ENCODE measurements at regions not wholly inside any gene's neighbourhood (a gene's known extent, or its start where the extent isn't known, plus 50 kb on each side); places are given as distances from the start of the nearest gene placed in this dataset.

DNA sequence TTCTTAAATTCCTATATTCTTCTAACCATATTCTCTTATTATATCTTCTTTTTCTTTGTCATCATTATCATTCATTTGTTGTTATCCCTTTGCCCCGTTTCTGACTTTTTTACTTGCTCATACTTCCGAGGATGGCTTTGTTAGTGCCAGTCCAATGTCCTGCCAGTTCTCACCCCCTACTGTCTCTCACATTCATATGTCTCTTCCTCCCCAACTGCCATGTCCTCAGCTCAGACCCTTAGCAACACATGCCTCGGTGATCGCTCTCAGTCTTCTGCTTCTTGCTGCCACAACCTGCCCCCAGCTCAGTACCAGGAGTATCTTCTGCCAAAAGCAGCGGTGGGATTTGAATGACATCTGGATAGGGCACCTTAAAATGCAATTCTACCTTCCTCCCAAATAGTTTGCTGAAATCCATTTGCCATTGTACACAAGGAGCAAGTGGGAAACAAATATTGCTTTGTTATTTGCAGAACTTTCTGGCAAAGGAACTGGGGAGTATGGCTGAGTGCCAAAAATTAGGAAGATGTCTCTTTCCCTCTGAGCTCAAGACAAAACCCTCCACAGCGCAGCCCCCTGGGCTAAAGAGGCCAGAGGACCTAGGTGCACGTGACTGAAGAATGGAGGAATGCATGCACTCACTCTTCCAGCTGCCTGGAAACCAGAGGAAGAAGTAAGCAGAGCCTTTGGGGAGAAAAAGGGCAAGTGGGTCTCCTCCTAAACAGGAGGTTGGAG, 57.7 kb upstream of the CTNNB1 start:
- 97% methylated on average over 4 of the region's 7 CpGs for WGBS (ENCODE audit: insufficient coverage)
- H3K9me3 Mint-ChIP-seq = peaks cover 3 to 15% (median 8%) of the 10 kb centered on the region in 7 donors
- DNase-seq = no peak
- no peaks in the 10 kb centered on the region for H4K20me1 ChIP-seq (ENCODE audit: insufficient read depth, low read length)
- H3K4me1 ChIP-seq (ENCODE audit: control insufficient read depth in 1 of 2, insufficient read depth in 2 of 2, low read length in 2 of 2) = peaks cover 11 to 14% of the 10 kb centered on the region in 2 donors
- H3K27me3 Mint-ChIP-seq (ENCODE audit: low read depth in 3 of 3) = peaks cover 0 to 1% (median 0%) of the 10 kb centered on the region in 3 donors
- H3K27me3 ChIP-seq (ENCODE audit: control insufficient read depth in 2 of 2, insufficient read depth in 2 of 2, low read length in 2 of 2) = no peaks in the 10 kb centered on the region
- no peaks in the 10 kb centered on the region for H3K79me2 ChIP-seq (ENCODE audit: insufficient read depth, low read length)
- H3K9ac ChIP-seq (ENCODE audit: insufficient read depth, low read length, poor library complexity, severe bottlenecking) = no peak overlapping the region
- H3K4me1 Mint-ChIP-seq = peaks cover 11% of the 10 kb centered on the region
- no peak overlapping the region for H3K4me2 ChIP-seq (replicated peaks; ENCODE audit: extremely low read depth, low read length, poor library complexity, severe bottlenecking)
- H3K27ac Mint-ChIP-seq = peak overlapping the region in 2 of 7 donors; percentile 15 to 29
- TF ChIP-seq CTCF (IDR thresholded peaks at IDR 0.05) = no peak
- H3K36me3 Mint-ChIP-seq = no peaks in the 10 kb centered on the region
- no peak overlapping the region for H3K4me3 ChIP-seq (replicated peaks in 1 of 3; ENCODE audit: low read depth in 2 of 3, low read length in 3 of 3)
- intact Hi-C loops (cut with micrococcal nuclease) = no loop called here
- H3K9me3 ChIP-seq (replicated peaks in 1 of 2; ENCODE audit: control insufficient read depth in 1 of 2, insufficient read depth in 1 of 2, low read length in 2 of 2) = peaks cover 0 to 9% of the 10 kb centered on the region in 2 donors
- no peaks in the 10 kb centered on the region for H3K36me3 ChIP-seq (replicated peaks in 1 of 2; ENCODE audit: control insufficient read depth in 1 of 2, insufficient read depth in 2 of 2, low read length in 2 of 2)
- no peak overlapping the region for H3K27ac ChIP-seq (ENCODE audit: low read depth in 1 of 2, low read length in 2 of 2)
- no peak overlapping the region for H2AFZ ChIP-seq (ENCODE audit: insufficient read depth, low read depth, low read length, poor library complexity, severe bottlenecking)
- H3K4me3 Mint-ChIP-seq = no peak overlapping the region

- Histone ChIP-seq H3K27ac (ENCODE audit: low read depth in 1 of 2, low read length in 2 of 2) (no peak overlapping the region), H3K9me3 (replicated peaks in 1 of 2; ENCODE audit: control insufficient read depth in 1 of 2, insufficient read depth in 1 of 2, low read length in 2 of 2) (peaks cover 0 to 9% of the 10 kb centered on the region in 2 donors), H2AFZ (ENCODE audit: insufficient read depth, low read depth, low read length, poor library complexity, severe bottlenecking) (no peak overlapping the region), H3K4me2 (replicated peaks; ENCODE audit: extremely low read depth, low read length, poor library complexity, severe bottlenecking) (no peak overlapping the region), H3K36me3 (replicated peaks in 1 of 2; ENCODE audit: control insufficient read depth in 1 of 2, insufficient read depth in 2 of 2, low read length in 2 of 2) (no peaks in the 10 kb centered on the region), H3K4me3 (replicated peaks in 1 of 3; ENCODE audit: low read depth in 2 of 3, low read length in 3 of 3) (no peak overlapping the region), H3K9ac (ENCODE audit: insufficient read depth, low read length, poor library complexity, severe bottlenecking) (no peak overlapping the region), H4K20me1 (ENCODE audit: insufficient read depth, low read length) (no peaks in the 10 kb centered on the region), H3K4me1 (ENCODE audit: control insufficient read depth in 1 of 2, insufficient read depth in 2 of 2, low read length in 2 of 2) (no peaks in the 10 kb centered on the region), H3K27me3 (ENCODE audit: control insufficient read depth in 2 of 2, insufficient read depth in 2 of 2, low read length in 2 of 2) (no peaks in the 10 kb centered on the region), H3K79me2 (ENCODE audit: insufficient read depth, low read length) (no peaks in the 10 kb centered on the region)
- H3K27me3 Mint-ChIP-seq (ENCODE audit: low read depth in 3 of 3) = peaks cover 0 to 1% (median 0%) of the 10 kb centered on the region in 3 donors
- H3K9me3 Mint-ChIP-seq = peaks cover 11 to 23% (median 16%) of the 10 kb centered on the region in 7 donors
- no CpG with 5 or more reads among the region's 3 CpGs for WGBS (ENCODE audit: insufficient coverage)
- no peak overlapping the region for H3K4me3 Mint-ChIP-seq
- H3K36me3 Mint-ChIP-seq = no peaks in the 10 kb centered on the region
- H3K27ac Mint-ChIP-seq = no peak overlapping the region
- no peak for TF ChIP-seq CTCF (IDR thresholded peaks at IDR 0.05)
- no peaks in the 10 kb centered on the region for H3K4me1 Mint-ChIP-seq
- intact Hi-C loops (cut with micrococcal nuclease) = no loop called here
- no peak for DNase-seq
Observed at GRCh38 chr3:41143421-41144031, 55.8 kb upstream of the CTNNB1 start.

Measured in CD14-positive monocyte (primary cell).